RWPE2 (cell line): ENCODE measurements at regions not wholly inside any gene's neighbourhood (a gene's known extent, or its start where the extent isn't known, plus 50 kb on each side); places are given as distances from the start of the nearest gene placed in this dataset.
"Not testable (repeated sequence)": the region's sequence is repeated elsewhere in the genome, so short reads cannot be mapped to it uniquely, and the experiment has no call there.

Source experiments
- ATAC-seq: fragments of 200-7000 bp; cut with Tn5 transposase; 3 replicates; pipeline ENCODE4 v1.9.1; 2021; ENCODE audit warnings: low read depth
- DNase-seq: peaks from one replicate; pipeline ENCODE4 v3.0.0-alpha.2; 2020; ENCODE audit warnings: low spot score
- H3K27ac ChIP-seq: fragments of 450-650 bp; 2 replicates; pipeline ENCODE4 v1.5.1; 2017; ENCODE audit warnings: mild to moderate bottlenecking; ENCODE audit not compliant: poor library complexity, severe bottlenecking
- H3K27me3 ChIP-seq: fragments of 250-450 bp; sonication (Bioruptor Pico); 2 replicates; pipeline ENCODE4 v1.5.1; 2021; ENCODE audit warnings: mild to moderate bottlenecking, moderate library complexity; ENCODE audit not compliant: insufficient read depth, poor library complexity, severe bottlenecking
- H3K36me3 ChIP-seq: fragments of 250-450 bp; sonication (Bioruptor Pico); 2 replicates; pipeline ENCODE4 v1.5.1; 2020; ENCODE audit warnings: low read depth, mild to moderate bottlenecking, moderate library complexity
- H3K4me1 ChIP-seq: fragments of 250-450 bp; sonication (Bioruptor Pico); 2 replicates; pipeline ENCODE4 v1.5.1; 2021; ENCODE audit warnings: mild to moderate bottlenecking, moderate library complexity; ENCODE audit not compliant: insufficient read depth, poor library complexity, severe bottlenecking
- H3K4me3 ChIP-seq: fragments of 250-450 bp; sonication (Bioruptor Pico); 2 replicates; pipeline ENCODE4 v1.5.1; 2021; ENCODE audit warnings: mild to moderate bottlenecking, moderate library complexity; ENCODE audit not compliant: severe bottlenecking
- H3K9me3 ChIP-seq: fragments of 250-450 bp; sonication (Bioruptor Pico); 2 replicates; pipeline ENCODE4 v1.5.1; 2021; ENCODE audit warnings: mild to moderate bottlenecking, moderate library complexity; ENCODE audit not compliant: severe bottlenecking
- TF ChIP-seq, protein P1 (sequence below): fragments of 450-650 bp; IDR thresholded peaks from one replicate; pipeline ENCODE4 v1.5.1; 2017; ENCODE audit warnings: mild to moderate bottlenecking, moderate library complexity; ENCODE audit not compliant: poor library complexity, severe bottlenecking

GRCh38 chr10:53447576-53447975 is 675.0 kb upstream of the MBL2 start:
- no peak for ATAC-seq
- Histone ChIP-seq H3K27me3 (no peaks in the 10 kb centered on the region), H3K36me3 (no peaks in the 10 kb centered on the region), H3K27ac (no peak overlapping the region), H3K4me3 (no peak overlapping the region), H3K9me3 (no peaks in the 10 kb centered on the region), H3K4me1 (no peaks in the 10 kb centered on the region)
- TF ChIP-seq, protein P1, sequence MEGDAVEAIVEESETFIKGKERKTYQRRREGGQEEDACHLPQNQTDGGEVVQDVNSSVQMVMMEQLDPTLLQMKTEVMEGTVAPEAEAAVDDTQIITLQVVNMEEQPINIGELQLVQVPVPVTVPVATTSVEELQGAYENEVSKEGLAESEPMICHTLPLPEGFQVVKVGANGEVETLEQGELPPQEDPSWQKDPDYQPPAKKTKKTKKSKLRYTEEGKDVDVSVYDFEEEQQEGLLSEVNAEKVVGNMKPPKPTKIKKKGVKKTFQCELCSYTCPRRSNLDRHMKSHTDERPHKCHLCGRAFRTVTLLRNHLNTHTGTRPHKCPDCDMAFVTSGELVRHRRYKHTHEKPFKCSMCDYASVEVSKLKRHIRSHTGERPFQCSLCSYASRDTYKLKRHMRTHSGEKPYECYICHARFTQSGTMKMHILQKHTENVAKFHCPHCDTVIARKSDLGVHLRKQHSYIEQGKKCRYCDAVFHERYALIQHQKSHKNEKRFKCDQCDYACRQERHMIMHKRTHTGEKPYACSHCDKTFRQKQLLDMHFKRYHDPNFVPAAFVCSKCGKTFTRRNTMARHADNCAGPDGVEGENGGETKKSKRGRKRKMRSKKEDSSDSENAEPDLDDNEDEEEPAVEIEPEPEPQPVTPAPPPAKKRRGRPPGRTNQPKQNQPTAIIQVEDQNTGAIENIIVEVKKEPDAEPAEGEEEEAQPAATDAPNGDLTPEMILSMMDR, result no peak
- DNase-seq, result no peak

DNA sequence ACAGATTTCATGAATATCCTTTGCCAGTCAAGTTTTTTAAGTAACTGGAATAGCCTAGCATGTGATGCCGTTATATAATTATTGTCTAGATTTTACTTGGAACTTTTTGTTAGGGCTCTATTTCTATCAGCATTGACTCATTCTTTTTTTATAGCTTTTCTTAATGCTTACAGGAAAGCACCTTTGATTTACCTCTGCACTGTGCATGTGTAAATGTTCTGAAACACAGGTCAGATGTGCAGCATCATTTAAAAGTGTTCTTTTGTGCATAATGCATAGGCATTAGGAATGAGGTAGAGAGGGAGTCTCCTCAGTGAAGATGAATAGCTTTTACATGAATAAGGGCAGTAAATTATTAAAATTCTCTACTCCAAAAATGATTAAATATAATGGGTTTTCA is 669.3 kb upstream of the MBL2 start:
- no peaks in the 10 kb centered on the region for H3K4me1 ChIP-seq

DNA sequence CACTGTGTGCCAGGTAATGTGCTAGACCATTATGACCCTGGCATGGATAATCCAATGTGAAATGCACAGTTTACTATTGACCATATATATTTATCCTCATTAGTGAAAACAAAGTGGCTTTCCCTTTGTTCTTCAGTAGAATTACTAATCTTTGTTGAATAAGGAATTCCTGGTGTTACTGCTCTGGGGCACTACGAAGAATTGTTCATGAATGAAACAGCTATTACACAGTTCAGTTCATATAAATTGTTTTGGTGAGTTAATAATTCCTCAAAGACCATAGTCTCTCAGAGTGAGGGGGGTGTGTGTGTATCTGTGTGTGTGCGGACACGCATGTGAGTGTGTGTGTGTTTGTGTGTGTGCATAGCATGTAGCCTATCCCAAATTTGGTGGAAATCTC is 668.0 kb upstream of the MBL2 start:
- TF ChIP-seq, protein P1, result no peak
- Histone ChIP-seq H3K36me3 (no peaks in the 10 kb centered on the region), H3K27me3 (no peaks in the 10 kb centered on the region), H3K4me1 (no peaks in the 10 kb centered on the region), H3K4me3 (no peak overlapping the region), H3K9me3 (no peaks in the 10 kb centered on the region), H3K27ac (no peak overlapping the region)
- no peak for ATAC-seq
- no peak for DNase-seq

More for the DNA sequence above, 669.3 kb upstream of the MBL2 start:
- no peak for DNase-seq
- Histone ChIP-seq H3K9me3 (no peaks in the 10 kb centered on the region), H3K4me3 (no peak overlapping the region), H3K27ac (no peak overlapping the region), H3K36me3 (no peaks in the 10 kb centered on the region), H3K27me3 (no peaks in the 10 kb centered on the region)
- ATAC-seq, result no peak
- TF ChIP-seq, protein P1, result no peak

- H3K4me3 ChIP-seq, H3K4me1 ChIP-seq, H3K27me3 ChIP-seq, ATAC-seq, H3K36me3 ChIP-seq, H3K27ac ChIP-seq, H3K9me3 ChIP-seq, DNase-seq: not testable (repeated sequence)
Measured at GRCh38 chr10:53439075-53439474, 666.5 kb upstream of the MBL2 start.

DNA sequence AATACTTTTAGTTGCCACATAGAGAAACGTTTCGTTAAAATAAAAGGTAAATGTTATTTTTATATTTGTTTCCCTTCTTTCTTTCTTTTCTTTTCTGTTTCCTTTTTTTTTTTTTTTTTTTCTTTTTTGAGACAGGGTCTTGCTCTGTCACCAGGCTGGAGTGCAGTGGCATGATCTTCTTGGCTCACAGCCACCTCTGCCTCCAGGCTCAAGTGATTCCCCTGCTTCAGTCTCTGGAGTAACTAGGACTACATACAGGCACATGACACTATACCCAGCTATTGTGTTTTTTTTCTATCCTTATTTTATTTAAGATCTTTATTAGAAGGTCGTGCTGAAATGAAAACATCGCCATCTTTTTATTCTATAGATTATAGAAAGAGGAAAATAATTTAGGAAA is 661.8 kb upstream of the MBL2 start:
- no peaks in the 10 kb centered on the region for H3K36me3 ChIP-seq
- no peaks in the 10 kb centered on the region for H3K4me1 ChIP-seq
- no peak for DNase-seq
- no peaks in the 10 kb centered on the region for H3K27me3 ChIP-seq
- H3K4me3 ChIP-seq, result no peak overlapping the region
- ATAC-seq, result no peak
- H3K9me3 ChIP-seq, result no peaks in the 10 kb centered on the region
- TF ChIP-seq, protein P1, result no peak
- no peak overlapping the region for H3K27ac ChIP-seq
